ENCODE measurements at regions not wholly inside any gene's neighbourhood (a gene's known extent, or its start where the extent isn't known, plus 50 kb on each side); places are given as distances from the start of the nearest gene placed in this dataset.

- TF ChIP-seq CTCF (IDR thresholded peaks at IDR 0.05; ENCODE audit: low read depth, low read length), result no peak
- no peak overlapping the region for H3K4me3 ChIP-seq (ENCODE audit: low read depth, low read length)
- DNase-seq (ENCODE audit: low read depth, low spot score), result no peak
- in situ Hi-C loops (cut with HindIII; ENCODE audit: low sequenced_read_pairs), result no loop called here
Measured at GRCh38 chr1:223052462-223052861, 90.6 kb downstream of the TLR5 start.

- DNase-seq (ENCODE audit: low read depth, low spot score), result no peak
- TF ChIP-seq CTCF (IDR thresholded peaks at IDR 0.05; ENCODE audit: low read depth, low read length), result no peak
- in situ Hi-C loops (cut with HindIII; ENCODE audit: low sequenced_read_pairs), result no loop called here
- H3K4me3 ChIP-seq (ENCODE audit: low read depth, low read length), result no peak overlapping the region
Measured at GRCh38 chr1:223052931-223053330, 90.1 kb downstream of the TLR5 start.

GRCh38 chr1:223056802-223057201 lies 86.2 kb downstream of the TLR5 start:
- no peak for DNase-seq (ENCODE audit: low read depth, low spot score)
- no peak for TF ChIP-seq CTCF (IDR thresholded peaks at IDR 0.05; ENCODE audit: low read depth, low read length)
- in situ Hi-C loops (cut with HindIII; ENCODE audit: low sequenced_read_pairs), result no loop called here

GRCh38 chr1:223057569-223058093 lies 85.4 kb downstream of the TLR5 start:
- in situ Hi-C loops (cut with HindIII; ENCODE audit: low sequenced_read_pairs), result no loop called here
- DNase-seq (ENCODE audit: low read depth, low spot score), result no peak
- TF ChIP-seq CTCF (IDR thresholded peaks at IDR 0.05; ENCODE audit: low read depth, low read length), result no peak

More at GRCh38 chr1:223056802-223057201, 86.2 kb downstream of the TLR5 start:
- no peak overlapping the region for H3K4me3 ChIP-seq (ENCODE audit: low read depth, low read length)

More at GRCh38 chr1:223057569-223058093, 85.4 kb downstream of the TLR5 start:
- H3K4me3 ChIP-seq (ENCODE audit: low read depth, low read length), result no peak overlapping the region

Data from astrocyte of the spinal cord (primary cell).